ENCODE measurements at regions not wholly inside any gene's neighbourhood (a gene's known extent, or its start where the extent isn't known, plus 50 kb on each side); places are given as distances from the start of the nearest gene placed in this dataset.

- DNase-seq (ENCODE audit: low read depth), result no peak
- no peak for TF ChIP-seq CTCF (conservative IDR thresholded peaks at IDR 0.05; ENCODE audit: low read depth, low read length)
- H3K4me3 ChIP-seq (ENCODE audit: low read length), result no peak overlapping the region
Measured at GRCh38 chr3:153038779-153039178, 123.2 kb upstream of the RAP2B start.

- no peak overlapping the region for H3K4me3 ChIP-seq (ENCODE audit: low read length)
- TF ChIP-seq CTCF (conservative IDR thresholded peaks at IDR 0.05; ENCODE audit: low read depth, low read length), result no peak
- no peak for DNase-seq (ENCODE audit: low read depth)
Measured at GRCh38 chr3:153041181-153041580, 120.8 kb upstream of the RAP2B start.

GRCh38 chr3:153042088-153042487 is 119.9 kb upstream of the RAP2B start:
- no peak overlapping the region for H3K4me3 ChIP-seq (ENCODE audit: low read length)
- no peak for DNase-seq (ENCODE audit: low read depth)
- TF ChIP-seq CTCF (conservative IDR thresholded peaks at IDR 0.05; ENCODE audit: low read depth, low read length), result no peak

GRCh38 chr3:153043729-153044328 is 118.2 kb upstream of the RAP2B start:
- no peak for TF ChIP-seq CTCF (conservative IDR thresholded peaks at IDR 0.05; ENCODE audit: low read depth, low read length)
- no peak overlapping the region for H3K4me3 ChIP-seq (ENCODE audit: low read length)
- DNase-seq (ENCODE audit: low read depth), result no peak

GRCh38 chr3:153045150-153045549 is 116.9 kb upstream of the RAP2B start:
- no peak for TF ChIP-seq CTCF (conservative IDR thresholded peaks at IDR 0.05; ENCODE audit: low read depth, low read length)
- DNase-seq (ENCODE audit: low read depth), result no peak
- no peak overlapping the region for H3K4me3 ChIP-seq (ENCODE audit: low read length)

- DNase-seq (ENCODE audit: low read depth), result no peak
- no peak overlapping the region for H3K4me3 ChIP-seq (ENCODE audit: low read length)
- no peak for TF ChIP-seq CTCF (conservative IDR thresholded peaks at IDR 0.05; ENCODE audit: low read depth, low read length)
Measured at GRCh38 chr3:153050978-153051377, 111.0 kb upstream of the RAP2B start.

GRCh38 chr3:153051427-153052095 is 110.5 kb upstream of the RAP2B start:
- DNase-seq (ENCODE audit: low read depth), result peak; percentile 62
- no peak overlapping the region for H3K4me3 ChIP-seq (ENCODE audit: low read length)
- no peak for TF ChIP-seq CTCF (conservative IDR thresholded peaks at IDR 0.05; ENCODE audit: low read depth, low read length)
